ENCODE measurements at regions not wholly inside any gene's neighbourhood (a gene's known extent, or its start where the extent isn't known, plus 50 kb on each side); places are given as distances from the start of the nearest gene placed in this dataset.
A peak's percentile ranks its signal among the peaks of the same experiment; 100 is the strongest.

DNA sequence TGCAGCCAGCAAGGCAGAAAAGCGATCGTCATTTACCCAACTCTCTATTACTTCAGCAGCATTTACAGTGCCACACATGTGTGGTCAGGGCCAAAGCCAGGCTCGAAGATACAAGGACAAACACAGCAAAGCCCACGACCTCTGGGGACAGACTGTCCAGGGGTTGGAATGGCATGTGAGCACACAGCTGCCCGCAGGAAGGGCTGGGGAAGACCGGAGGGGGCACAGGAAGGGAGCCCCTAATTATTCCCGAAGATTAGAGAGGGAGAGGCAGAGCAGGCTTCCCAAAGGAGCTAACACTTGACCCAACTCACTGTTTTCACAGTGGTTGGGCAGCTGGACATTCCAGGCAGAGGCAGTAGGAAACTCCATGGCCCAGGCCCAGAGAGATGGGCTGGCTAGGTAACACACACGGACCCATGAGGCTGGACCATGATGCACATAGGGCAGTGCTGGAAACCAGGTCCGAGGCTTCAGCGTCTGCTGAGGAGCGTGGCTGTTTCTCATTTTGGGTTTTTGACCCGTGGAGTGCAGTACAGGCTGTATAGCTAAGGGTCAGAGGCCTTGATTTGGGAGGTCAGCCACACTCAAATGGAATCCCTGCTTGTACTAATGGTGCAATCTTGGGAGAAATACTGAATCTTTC is 179.8 kb downstream of the FOXO1 start:
- Histone ChIP-seq H3K4me3 (no peak overlapping the region), H3K27ac (no peak overlapping the region), H3K9me3 (no peaks in the 10 kb centered on the region), H3K36me3 (no peaks in the 10 kb centered on the region), H3K4me1 (ENCODE audit: insufficient read depth) (peaks cover 6% of the 10 kb centered on the region), H3K27me3 (no peaks in the 10 kb centered on the region)
- peak in 1 of 5 donors; percentile 12 for DNase-seq
- intact Hi-C loops (cut with DNase I) = no loop called here
- TF ChIP-seq CTCF (IDR thresholded peaks at IDR 0.05) (no peak), EP300 (IDR thresholded peaks at IDR 0.05) (no peak), POLR2A (IDR thresholded peaks at IDR 0.05) (no peak)
- WGBS, 3 donors = 73 to 80% (median 76%) methylated on average over 12 of the region's 12 CpGs

- no peaks in the 10 kb centered on the region for H3K27me3 ChIP-seq
- peaks cover 2% of the 10 kb centered on the region for H3K4me1 ChIP-seq (ENCODE audit: insufficient read depth)
- intact Hi-C loops (cut with DNase I) = no loop called here
- H3K36me3 ChIP-seq = no peaks in the 10 kb centered on the region
- no peak for DNase-seq
- H3K27ac ChIP-seq = no peak overlapping the region
- no peaks in the 10 kb centered on the region for H3K9me3 ChIP-seq
- 92 to 93% (median 92%) methylated on average over 21 of the region's 21 CpGs for WGBS, 3 donors
- TF ChIP-seq EP300 (IDR thresholded peaks at IDR 0.05) (no peak), POLR2A (IDR thresholded peaks at IDR 0.05) (no peak)
- no peak overlapping the region for H3K4me3 ChIP-seq
Observed at GRCh38 chr13:40488869-40489391, 177.5 kb downstream of the FOXO1 start.

DNA sequence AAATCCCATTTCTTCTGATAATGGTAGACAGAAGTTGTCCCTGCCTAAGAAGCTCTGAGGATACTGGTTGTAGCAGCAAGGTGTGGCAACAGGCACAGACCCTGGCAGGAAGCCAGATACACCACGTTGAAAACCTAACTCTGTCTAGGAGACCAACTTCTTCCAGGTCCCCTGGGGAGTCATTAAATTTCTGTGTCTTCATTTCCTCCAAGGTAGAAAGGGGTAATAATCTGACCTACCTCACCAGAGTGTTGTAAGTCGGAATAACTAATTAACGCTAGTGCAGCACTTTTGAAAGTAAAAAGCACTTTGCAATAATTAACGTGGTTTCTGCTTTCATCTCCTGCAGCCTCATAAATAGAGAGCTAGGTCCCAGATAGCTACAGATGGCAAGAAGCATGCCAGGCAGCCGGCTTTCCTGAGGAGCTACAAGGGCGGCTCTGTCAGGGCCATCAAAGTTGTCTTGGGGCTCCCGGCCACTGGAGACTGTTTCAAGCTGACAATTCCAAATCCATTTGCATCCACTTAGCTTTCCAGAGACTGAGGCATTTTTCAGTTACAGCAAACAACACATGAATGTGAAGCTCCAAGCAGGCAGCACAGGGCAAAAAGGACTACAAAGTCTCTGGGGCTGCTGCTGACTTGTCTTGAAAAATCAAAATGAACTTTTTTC is 176.2 kb downstream of the FOXO1 start:
- Histone ChIP-seq H3K27me3 (no peaks in the 10 kb centered on the region), H3K27ac (no peak overlapping the region), H3K9me3 (no peaks in the 10 kb centered on the region), H3K4me1 (ENCODE audit: insufficient read depth) (peaks cover under 1% of the 10 kb centered on the region), H3K36me3 (no peaks in the 10 kb centered on the region), H3K4me3 (no peak overlapping the region)
- TF ChIP-seq CTCF (IDR thresholded peaks at IDR 0.05) = no peak
- WGBS, 3 donors = 74 to 80% (median 75%) methylated on average over 7 of the region's 7 CpGs
- intact Hi-C loops (cut with DNase I) = no loop called here
- no peak for DNase-seq

DNA sequence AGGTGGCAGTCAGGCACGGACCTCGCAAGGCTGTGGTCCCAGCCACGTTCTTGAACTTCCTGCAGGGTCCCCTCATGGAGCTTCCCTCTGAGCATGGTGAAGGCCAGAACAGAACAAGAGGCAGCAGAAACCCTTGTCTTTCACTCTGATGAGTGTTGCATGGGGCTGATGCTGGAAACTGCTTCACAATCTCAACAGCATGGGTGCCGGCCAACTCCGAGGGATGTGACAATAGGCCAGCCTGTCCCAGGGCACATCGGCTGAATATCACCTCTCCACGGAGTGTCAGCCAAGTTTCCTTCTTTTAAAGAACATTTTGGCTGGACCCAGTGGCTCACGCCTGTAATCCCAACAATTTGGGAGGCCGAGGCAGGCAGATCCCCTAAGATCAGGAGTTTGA is 173.9 kb downstream of the FOXO1 start:
- TF ChIP-seq POLR2A (IDR thresholded peaks at IDR 0.05) = no peak
- no peak for TF ChIP-seq EP300 (IDR thresholded peaks at IDR 0.05)
- TF ChIP-seq CTCF (IDR thresholded peaks at IDR 0.05) = no peak
- Histone ChIP-seq H3K36me3 (no peaks in the 10 kb centered on the region), H3K4me3 (no peak overlapping the region), H3K27me3 (no peaks in the 10 kb centered on the region), H3K27ac (no peak overlapping the region), H3K4me1 (ENCODE audit: insufficient read depth) (peaks cover 3% of the 10 kb centered on the region), H3K9me3 (no peaks in the 10 kb centered on the region)
- DNase-seq = no peak
- intact Hi-C loops (cut with DNase I) = no loop called here
- 82 to 97% (median 85%) methylated on average over 7 to 9 of the region's 9 CpGs for WGBS, 3 donors

GRCh38 chr13:40494513-40494912 is 171.9 kb downstream of the FOXO1 start:
- H3K27ac ChIP-seq = no peak overlapping the region

More at GRCh38 chr13:40494513-40494912, 171.9 kb downstream of the FOXO1 start:
- intact Hi-C loops (cut with DNase I) = no loop called here
- Histone ChIP-seq H3K4me3 (no peak overlapping the region), H3K4me1 (ENCODE audit: insufficient read depth) (peaks cover 3% of the 10 kb centered on the region), H3K27me3 (no peaks in the 10 kb centered on the region), H3K9me3 (no peaks in the 10 kb centered on the region), H3K36me3 (no peaks in the 10 kb centered on the region)
- no peak for DNase-seq
- TF ChIP-seq CTCF (IDR thresholded peaks at IDR 0.05) = no peak
- TF ChIP-seq EP300 (IDR thresholded peaks at IDR 0.05) = no peak
- TF ChIP-seq POLR2A (IDR thresholded peaks at IDR 0.05) = no peak
- 13 to 30% (median 21%) methylated on average over 2 of the region's 2 CpGs for WGBS, 3 donors
